Tibial nerve (tissue), 4 donors: ENCODE measurements at regions not wholly inside any gene's neighbourhood (a gene's known extent, or its start where the extent isn't known, plus 50 kb on each side); places are given as distances from the start of the nearest gene placed in this dataset.

Experiments
- DNase-seq, 2 donors: peaks; one replicate each; pipeline ENCODE4 v3.0.0-alpha.2; 2019; ENCODE audit warnings: low spot score in 2 of 2
- H3K27ac ChIP-seq, 4 donors: fragments of 200-600 bp; sonication (generic) in 3 of 4; one replicate each; pipeline ENCODE4 v1.5.1; 2017 to 2019; ENCODE audit warnings: mild to moderate bottlenecking in 1 of 4
- H3K27me3 ChIP-seq, 2 donors: fragments of 200-600 bp; sonication (generic) in 1 of 2; one replicate each; pipeline versions ENCODE4 v1.5.1 to v1.6.0; 2017 to 2019
- H3K36me3 ChIP-seq, 3 donors: fragments of 200-600 bp; sonication (generic); one replicate each; pipeline ENCODE4 v1.5.1; 2018 to 2019
- H3K4me1 ChIP-seq, 4 donors: fragments of 200-600 bp; sonication (generic) in 3 of 4; one replicate each; pipeline ENCODE4 v1.5.1; 2017 to 2019
- H3K4me3 ChIP-seq, 4 donors: fragments of 200-600 bp; sonication (generic) in 3 of 4; one replicate each; pipeline ENCODE4 v1.5.1; 2017 to 2019; ENCODE audit warnings: mild to moderate bottlenecking in 1 of 4, moderate library complexity in 1 of 4
- H3K9me3 ChIP-seq, 4 donors: fragments of 200-600 bp; sonication (generic) in 3 of 4; one replicate each; pipeline ENCODE4 v1.5.1; 2017 to 2019
- EP300 ChIP-seq, 2 donors: sonication (generic); formaldehyde crosslinking; IDR thresholded peaks; one replicate each; pipeline ENCODE4 v1.6.1; 2017; ENCODE audit warnings: antibody characterized with exemption in 2 of 2, mild to moderate bottlenecking in 1 of 2
- POLR2A ChIP-seq, 2 donors: fragments of 450-650 bp; IDR thresholded peaks; one replicate each; pipeline ENCODE4 v1.6.1; 2017; ENCODE audit warnings: antibody characterized with exemption in 2 of 2, mild to moderate bottlenecking in 2 of 2, moderate library complexity in 2 of 2
- WGBS, 2 donors: methylation state at CpG; one replicate each; pipeline ENCODE4 v1.1.5; 2018; 5-methylcytosine and 5-hydroxymethylcytosine counted together
- TF ChIP-seq, protein P1 (sequence below), 5 experiments: fragments of 200-600 bp in 3 of 5; fragments of 450-650 bp in 2 of 5; sonication (generic) in 3 of 5; IDR thresholded peaks; one replicate each; pipeline ENCODE4 v1.5.1; 2016 to 2019; ENCODE audit warnings: antibody characterized with exemption in 5 of 5, mild to moderate bottlenecking in 3 of 5, moderate library complexity in 2 of 5

DNA sequence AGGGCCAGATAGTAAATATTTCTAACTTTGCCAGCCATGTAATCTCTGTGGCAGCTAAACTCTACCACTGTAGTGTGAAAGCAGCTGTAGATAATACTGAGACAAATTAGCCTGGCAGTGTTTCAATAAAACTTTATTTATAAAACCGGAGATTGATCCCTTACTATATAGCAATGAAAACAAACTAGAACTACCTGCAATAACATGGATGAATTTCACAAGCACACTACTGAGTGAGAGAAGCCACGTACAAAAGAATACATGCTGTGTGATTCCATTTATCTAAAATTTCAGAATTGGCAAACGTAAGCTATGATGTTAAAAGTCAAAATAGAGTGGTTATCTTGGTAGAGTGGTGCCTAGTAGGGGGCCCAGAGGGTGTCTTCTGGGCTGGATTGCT, 198.7 kb upstream of the SGK1 start:
- no peaks in the 10 kb centered on the region for H3K27me3 ChIP-seq
- H3K4me1 ChIP-seq, result peaks cover 0 to 24% (median 5%) of the 10 kb centered on the region in 4 donors
- no peak overlapping the region for H3K4me3 ChIP-seq
- H3K36me3 ChIP-seq, result no peaks in the 10 kb centered on the region
- no peak for DNase-seq
- peak overlapping the region in 2 of 4 donors; percentile 36 to 66 for H3K27ac ChIP-seq
- WGBS, 2 donors, result 87 to 92% methylated on average over 3 of the region's 3 CpGs
- TF ChIP-seq EP300 (IDR thresholded peaks at IDR 0.05), result no peak
- no peak for TF ChIP-seq POLR2A (IDR thresholded peaks at IDR 0.05)
- TF ChIP-seq, protein P1, sequence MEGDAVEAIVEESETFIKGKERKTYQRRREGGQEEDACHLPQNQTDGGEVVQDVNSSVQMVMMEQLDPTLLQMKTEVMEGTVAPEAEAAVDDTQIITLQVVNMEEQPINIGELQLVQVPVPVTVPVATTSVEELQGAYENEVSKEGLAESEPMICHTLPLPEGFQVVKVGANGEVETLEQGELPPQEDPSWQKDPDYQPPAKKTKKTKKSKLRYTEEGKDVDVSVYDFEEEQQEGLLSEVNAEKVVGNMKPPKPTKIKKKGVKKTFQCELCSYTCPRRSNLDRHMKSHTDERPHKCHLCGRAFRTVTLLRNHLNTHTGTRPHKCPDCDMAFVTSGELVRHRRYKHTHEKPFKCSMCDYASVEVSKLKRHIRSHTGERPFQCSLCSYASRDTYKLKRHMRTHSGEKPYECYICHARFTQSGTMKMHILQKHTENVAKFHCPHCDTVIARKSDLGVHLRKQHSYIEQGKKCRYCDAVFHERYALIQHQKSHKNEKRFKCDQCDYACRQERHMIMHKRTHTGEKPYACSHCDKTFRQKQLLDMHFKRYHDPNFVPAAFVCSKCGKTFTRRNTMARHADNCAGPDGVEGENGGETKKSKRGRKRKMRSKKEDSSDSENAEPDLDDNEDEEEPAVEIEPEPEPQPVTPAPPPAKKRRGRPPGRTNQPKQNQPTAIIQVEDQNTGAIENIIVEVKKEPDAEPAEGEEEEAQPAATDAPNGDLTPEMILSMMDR (IDR thresholded peaks at IDR 0.05), result no peak
- no peaks in the 10 kb centered on the region for H3K9me3 ChIP-seq

DNA sequence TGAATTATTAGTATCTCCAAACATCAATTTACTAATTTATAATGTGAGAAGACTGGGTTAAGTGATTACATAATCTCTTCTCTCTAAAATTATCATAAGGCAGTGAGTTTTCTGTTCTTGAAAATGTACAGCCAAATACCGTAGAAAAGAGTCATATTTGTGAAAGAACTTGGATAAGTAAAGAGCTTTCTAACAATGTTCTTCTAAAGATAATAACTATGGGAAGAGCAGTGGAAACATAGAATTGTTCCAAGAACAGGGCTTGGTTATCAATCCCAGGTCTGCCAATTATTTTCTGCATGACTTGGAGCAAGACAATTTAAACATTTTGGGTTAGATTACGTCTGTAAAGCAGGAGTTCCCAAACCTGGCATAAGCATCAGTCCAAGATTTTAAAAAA, 198.1 kb upstream of the SGK1 start:
- H3K9me3 ChIP-seq, result no peaks in the 10 kb centered on the region
- peaks cover 0 to 24% (median 5%) of the 10 kb centered on the region in 4 donors for H3K4me1 ChIP-seq
- TF ChIP-seq EP300 (IDR thresholded peaks at IDR 0.05), result no peak
- TF ChIP-seq, protein P1 (IDR thresholded peaks at IDR 0.05), result no peak
- no peak for TF ChIP-seq POLR2A (IDR thresholded peaks at IDR 0.05)
- no peaks in the 10 kb centered on the region for H3K27me3 ChIP-seq
- DNase-seq, result no peak
- H3K4me3 ChIP-seq, result no peak overlapping the region
- H3K27ac ChIP-seq, result no peak overlapping the region
- 54 to 61% methylated on average over 2 of the region's 2 CpGs for WGBS, 2 donors
- H3K36me3 ChIP-seq, result no peaks in the 10 kb centered on the region

DNA sequence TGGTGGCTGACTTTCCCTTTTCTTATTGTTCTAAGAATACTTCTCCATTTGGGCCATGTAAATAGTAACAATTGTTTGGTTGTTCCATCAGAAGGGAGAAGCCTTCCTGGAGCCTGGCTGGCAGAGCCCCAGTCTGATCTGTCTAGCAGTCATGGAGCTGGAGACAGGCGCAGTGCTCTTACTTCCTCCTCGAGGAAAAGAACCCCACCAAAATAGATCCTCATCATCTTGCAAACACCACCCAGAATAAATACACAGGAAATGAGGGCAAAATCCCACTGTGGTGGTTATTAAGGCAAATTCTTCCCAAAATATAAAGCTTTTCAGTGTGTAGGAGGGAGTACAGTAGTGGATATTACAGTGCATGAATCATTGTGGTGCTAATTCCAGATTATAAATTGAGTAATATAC, 195.1 kb upstream of the SGK1 start:
- Histone ChIP-seq H3K4me3 (no peak overlapping the region), H3K36me3 (no peaks in the 10 kb centered on the region), H3K9me3 (no peaks in the 10 kb centered on the region), H3K4me1 (peaks cover 0 to 14% (median 5%) of the 10 kb centered on the region in 4 donors), H3K27ac (peak overlapping the region in 2 of 4 donors; percentile 37 to 46), H3K27me3 (no peaks in the 10 kb centered on the region)
- TF ChIP-seq EP300 (IDR thresholded peaks at IDR 0.05), result peak in 1 of 2 donors; percentile 28
- TF ChIP-seq, protein P1 (IDR thresholded peaks at IDR 0.05), result no peak
- TF ChIP-seq POLR2A (IDR thresholded peaks at IDR 0.05), result no peak
- no peak for DNase-seq
- WGBS, 2 donors, result 34 to 36% methylated on average over 2 of the region's 2 CpGs

DNA sequence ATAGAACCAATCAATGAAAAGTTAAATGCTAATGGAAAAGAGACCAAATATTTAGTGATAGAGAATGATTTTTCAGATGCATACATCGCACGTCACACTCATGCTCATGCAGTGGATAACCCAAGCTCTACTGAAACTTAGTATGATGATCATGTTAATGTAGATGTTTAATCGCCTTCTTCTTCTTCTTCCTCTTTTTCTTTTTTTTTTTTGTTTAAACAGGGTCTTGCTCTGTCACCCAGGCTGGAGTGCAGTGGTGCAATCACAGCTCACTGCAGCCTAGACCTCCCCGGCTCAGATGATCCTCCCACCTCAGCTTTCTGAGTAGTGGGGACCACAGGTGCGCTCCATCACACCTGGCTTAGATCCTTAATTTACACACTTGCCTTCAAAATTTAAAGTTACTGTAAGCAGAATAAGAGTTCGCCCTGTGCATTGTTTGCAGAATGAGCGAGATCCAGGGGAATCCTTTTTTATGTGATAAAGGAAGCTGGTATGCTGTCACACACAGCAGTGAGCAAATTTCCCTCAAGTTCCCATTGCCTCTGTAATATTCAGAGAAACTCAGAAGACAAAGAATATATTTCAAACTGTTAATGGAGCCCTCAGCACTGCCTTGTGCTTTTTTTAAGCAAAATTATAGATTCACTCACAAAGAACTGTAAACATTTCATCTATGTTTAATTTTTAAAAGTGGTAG, 194.2 kb upstream of the SGK1 start:
- H3K27ac ChIP-seq, result peak overlapping the region in 1 of 4 donors; percentile 46
- no peaks in the 10 kb centered on the region for H3K36me3 ChIP-seq
- WGBS, 2 donors, result 93 to 94% methylated on average over 7 of the region's 7 CpGs

DNA sequence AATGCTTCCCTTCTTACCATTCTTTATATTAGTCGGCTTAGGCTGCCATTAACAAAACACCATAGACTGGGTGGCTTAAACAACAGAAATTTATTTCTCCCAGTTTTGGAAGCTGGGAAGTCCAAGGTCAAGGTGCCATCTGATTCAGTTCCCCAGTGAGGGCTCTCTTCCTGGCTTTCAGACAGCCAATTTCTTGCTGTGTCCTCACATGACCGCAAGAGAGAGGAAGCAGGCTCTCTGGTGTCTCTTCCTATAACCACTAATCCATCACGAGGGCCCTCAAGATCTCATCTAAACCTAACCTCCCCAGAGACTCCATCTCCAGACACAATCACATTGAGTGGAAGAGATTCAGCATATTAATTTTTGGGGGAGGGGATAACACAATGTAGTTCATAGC, 193.0 kb upstream of the SGK1 start:
- Histone ChIP-seq H3K36me3 (no peaks in the 10 kb centered on the region), H3K27ac (no peak overlapping the region), H3K9me3 (no peaks in the 10 kb centered on the region), H3K4me1 (no peaks in the 10 kb centered on the region), H3K4me3 (no peak overlapping the region), H3K27me3 (no peaks in the 10 kb centered on the region)
- peak in 1 of 2 donors; percentile 46 for TF ChIP-seq EP300 (IDR thresholded peaks at IDR 0.05)
- no peak for TF ChIP-seq POLR2A (IDR thresholded peaks at IDR 0.05)
- 70 to 75% methylated on average over 3 of the region's 3 CpGs for WGBS, 2 donors
- no peak for DNase-seq

More for the DNA sequence above, 194.2 kb upstream of the SGK1 start:
- Histone ChIP-seq H3K4me1 (peaks cover 0 to 6% (median 2%) of the 10 kb centered on the region in 4 donors), H3K27me3 (no peaks in the 10 kb centered on the region), H3K4me3 (no peak overlapping the region), H3K9me3 (no peaks in the 10 kb centered on the region)
- no peak for TF ChIP-seq EP300 (IDR thresholded peaks at IDR 0.05)
- TF ChIP-seq, protein P1 (IDR thresholded peaks at IDR 0.05), result no peak
- TF ChIP-seq POLR2A (IDR thresholded peaks at IDR 0.05), result no peak
- no peak for DNase-seq
